A549 (cell line): ENCODE measurements at regions not wholly inside any gene's neighbourhood (a gene's known extent, or its start where the extent isn't known, plus 50 kb on each side); places are given as distances from the start of the nearest gene placed in this dataset.
"Not testable (repeated sequence)": the region's sequence is repeated elsewhere in the genome, so short reads cannot be mapped to it uniquely, and the experiment has no call there.

Experiments used
- ATAC-seq, 2 experiments: fragments of 200-7000 bp in 1 of 2; fragments of >200 bp in 1 of 2; cut with Nextera tagmentation in 1 of 2; cut with Tn5 transposase in 1 of 2; 3 replicates each; pipeline versions ENCODE4 v1.8.0 to v1.9.1; 2018 to 2020; ENCODE audit warnings: mild to moderate bottlenecking in 1 of 2, moderate library complexity in 1 of 2
- CTCF ChIA-PET: fragments of 300-600 bp; sonication (Branson Sonifier 250); formaldehyde crosslinking; extraction: SDS; loops from one replicate; lab custom pipeline; 2021; ENCODE audit warnings: antibody characterized with exemption, inconsistent platforms; lab: Yijun Ruan, JAX
- POLR2A ChIA-PET: fragments of 350-600 bp; formaldehyde crosslinking; extraction: SDS; loops from one replicate; lab custom pipeline; 2021; ENCODE audit warnings: antibody characterized with exemption, inconsistent platforms; lab: Yijun Ruan, JAX
- DNase-seq, 2 experiments: peaks; one replicate each; pipeline versions ENCODE4 v3.0.0 to v3.0.0-alpha.2; 2011 to 2016; ENCODE audit warnings: low read depth in 1 of 2, low spot score in 1 of 2
- FAIRE-seq: peaks from 2 replicates; lab custom pipeline; 2011; peaks lifted over from hg19 to GRCh38; lab: Jason Lieb, UNC
- H3K27ac ChIP-seq, 2 experiments: fragments of >200 bp; sonication (Bioruptor Twin); formaldehyde crosslinking; 3 replicates each; pipeline ENCODE4 v1.5.1; 2016 to 2017
- H3K4me1 ChIP-seq: fragments of >200 bp; sonication (Bioruptor Twin); formaldehyde crosslinking; 3 replicates; pipeline ENCODE4 v1.6.1; 2016
- H3K4me2 ChIP-seq: fragments of >200 bp; sonication (Bioruptor Twin); formaldehyde crosslinking; 3 replicates; pipeline ENCODE4 v1.6.1; 2016
- H3K4me3 ChIP-seq: fragments of >200 bp; sonication (Bioruptor Twin); formaldehyde crosslinking; 3 replicates; pipeline ENCODE4 v1.5.1; 2016
- H3K9me3 ChIP-seq: fragments of >200 bp; sonication (Bioruptor Twin); formaldehyde crosslinking; 3 replicates; pipeline ENCODE4 v1.6.1; 2016
- BHLHE40 ChIP-seq: IDR thresholded peaks from 2 replicates; pipeline ENCODE4 v1.6.1; 2012; ENCODE audit warnings: low read depth, low read length, inconsistent platforms
- CBX8 ChIP-seq: fragments of 200-600 bp; sonication (generic); IDR thresholded peaks from 2 replicates; pipeline ENCODE4 v1.6.1; 2016
- CEBPB ChIP-seq, 2 experiments: fragments of >200 bp in 1 of 2; sonication (Bioruptor Twin) in 1 of 2; formaldehyde crosslinking in 1 of 2; IDR thresholded peaks; 2 replicates each; pipeline ENCODE4 v1.6.1; 2012 to 2016
- CHD2 ChIP-seq: fragments of 150-350 bp; IDR thresholded peaks from 2 replicates; pipeline ENCODE4 v1.6.1; 2014; ENCODE audit warnings: low read length; ENCODE audit not compliant: partially characterized antibody
- CHD4 ChIP-seq: fragments of 200-600 bp; sonication (generic); IDR thresholded peaks from 2 replicates; pipeline ENCODE4 v1.6.1; 2016; ENCODE audit warnings: antibody characterized with exemption, mild to moderate bottlenecking, borderline replicate concordance
- EHF ChIP-seq: fragments of 250-450 bp; sonication (Bioruptor Pico); IDR thresholded peaks from 2 replicates; pipeline ENCODE4 v1.5.0; 2020; ENCODE audit warnings: mild to moderate bottlenecking
- EP300 ChIP-seq, 2 experiments: fragments of >200 bp; sonication (Bioruptor Twin); formaldehyde crosslinking; IDR thresholded peaks; 2 replicates in 1 of 2; 3 replicates in 1 of 2; pipeline ENCODE4 v1.6.1; 2016 to 2017
- FOXS1 ChIP-seq: fragments of 250-450 bp; sonication (Bioruptor Pico); IDR thresholded peaks from 2 replicates; pipeline ENCODE4 v1.5.0; 2020; ENCODE audit warnings: mild to moderate bottlenecking, moderate library complexity
- HOXB13 ChIP-seq: fragments of 250-450 bp; sonication (Bioruptor Pico); IDR thresholded peaks from 2 replicates; pipeline ENCODE4 v1.5.0; 2020; ENCODE audit warnings: low read depth, mild to moderate bottlenecking, moderate library complexity
- JUN ChIP-seq, 2 experiments: fragments of >200 bp; sonication (Bioruptor Twin); formaldehyde crosslinking; IDR thresholded peaks; 2 replicates in 1 of 2; 3 replicates in 1 of 2; pipeline ENCODE4 v1.6.1; 2016 to 2017
- KDM5A ChIP-seq: fragments of 200-600 bp; sonication (generic); IDR thresholded peaks from 2 replicates; pipeline ENCODE4 v1.6.1; 2016; ENCODE audit warnings: antibody characterized with exemption, mild to moderate bottlenecking
- MAZ ChIP-seq: fragments of 150-350 bp; IDR thresholded peaks from 2 replicates; pipeline ENCODE4 v1.6.1; 2014; ENCODE audit warnings: antibody characterized with exemption, low read depth, low read length, borderline replicate concordance
- MYC ChIP-seq: IDR thresholded peaks from 2 replicates; pipeline ENCODE4 v1.6.1; 2012; ENCODE audit warnings: mild to moderate bottlenecking, inconsistent platforms, low read length, improper control_type of control experiment, borderline replicate concordance
- TFCP2L1 ChIP-seq: fragments of 250-450 bp; sonication (Bioruptor Pico); IDR thresholded peaks from 2 replicates; pipeline ENCODE4 v1.5.0; 2021; ENCODE audit warnings: mild to moderate bottlenecking
- TP53 ChIP-seq: fragments of 250-450 bp; sonication (Bioruptor Pico); IDR thresholded peaks from 2 replicates; pipeline ENCODE4 v1.5.0; 2021; ENCODE audit warnings: mild to moderate bottlenecking, moderate library complexity
- ZNF302 ChIP-seq: fragments of 250-450 bp; sonication (Bioruptor Pico); IDR thresholded peaks from 2 replicates; pipeline ENCODE4 v1.9.0; 2021; ENCODE audit warnings: inconsistent platforms, mild to moderate bottlenecking, moderate library complexity
- WGBS: methylation state at CpG from one replicate; pipeline ENCODE4 v1.1.6; 2017; ENCODE audit errors: missing lambda C conversion rate; 5-methylcytosine and 5-hydroxymethylcytosine counted together
- TF ChIP-seq, protein P1 (sequence below): IDR thresholded peaks from 2 replicates; pipeline ENCODE4 v1.6.1; 2012
- TF ChIP-seq, protein P2 (sequence below): fragments of 150-350 bp; IDR thresholded peaks from 2 replicates; pipeline ENCODE4 v1.6.1; 2014; ENCODE audit warnings: low read depth, mild to moderate bottlenecking, low read length

DNA sequence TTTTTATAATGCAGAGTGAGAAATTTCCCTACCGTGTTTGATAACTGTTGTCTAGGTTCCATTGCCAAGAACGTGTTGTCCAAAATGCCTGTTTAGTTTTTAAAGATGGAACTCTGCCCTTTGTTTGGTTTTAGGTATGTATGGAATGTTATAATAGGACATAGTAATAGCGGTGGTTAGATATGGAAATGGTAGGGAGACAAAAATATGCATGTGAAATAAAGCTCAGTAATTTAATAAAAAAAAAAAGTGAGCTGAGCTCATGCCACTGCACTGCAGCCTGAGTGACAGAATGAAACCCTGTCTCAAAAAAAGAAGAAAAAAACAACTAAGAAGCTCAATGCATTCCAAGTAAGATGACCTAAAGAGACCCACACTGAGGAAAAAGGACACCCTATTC, 72.9 kb downstream of the ZNF783 start:
- H3K27ac ChIP-seq, result no peak overlapping the region
- no peak overlapping the region for H3K4me2 ChIP-seq
- no peaks in the 10 kb centered on the region for H3K4me1 ChIP-seq
- ChIA-PET POLR2A (no interaction called here), CTCF (no interaction called here)
- ATAC-seq (no peak), DNase-seq (no peak), FAIRE-seq (no peak)
- no peak overlapping the region for H3K4me3 ChIP-seq
- WGBS, result 30% methylated on average over 3 of the region's 3 CpGs
- TF ChIP-seq ZNF302 (CRISPR knock-in tag), result no peak
- TF ChIP-seq MYC, result no peak
- TF ChIP-seq, protein P1, sequence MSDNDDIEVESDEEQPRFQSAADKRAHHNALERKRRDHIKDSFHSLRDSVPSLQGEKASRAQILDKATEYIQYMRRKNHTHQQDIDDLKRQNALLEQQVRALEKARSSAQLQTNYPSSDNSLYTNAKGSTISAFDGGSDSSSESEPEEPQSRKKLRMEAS, result no peak
- TF ChIP-seq BHLHE40, result no peak
- no peak for TF ChIP-seq CHD4
- H3K9me3 ChIP-seq, result no peaks in the 10 kb centered on the region; the same call in 2 of the 3 replicates

DNA sequence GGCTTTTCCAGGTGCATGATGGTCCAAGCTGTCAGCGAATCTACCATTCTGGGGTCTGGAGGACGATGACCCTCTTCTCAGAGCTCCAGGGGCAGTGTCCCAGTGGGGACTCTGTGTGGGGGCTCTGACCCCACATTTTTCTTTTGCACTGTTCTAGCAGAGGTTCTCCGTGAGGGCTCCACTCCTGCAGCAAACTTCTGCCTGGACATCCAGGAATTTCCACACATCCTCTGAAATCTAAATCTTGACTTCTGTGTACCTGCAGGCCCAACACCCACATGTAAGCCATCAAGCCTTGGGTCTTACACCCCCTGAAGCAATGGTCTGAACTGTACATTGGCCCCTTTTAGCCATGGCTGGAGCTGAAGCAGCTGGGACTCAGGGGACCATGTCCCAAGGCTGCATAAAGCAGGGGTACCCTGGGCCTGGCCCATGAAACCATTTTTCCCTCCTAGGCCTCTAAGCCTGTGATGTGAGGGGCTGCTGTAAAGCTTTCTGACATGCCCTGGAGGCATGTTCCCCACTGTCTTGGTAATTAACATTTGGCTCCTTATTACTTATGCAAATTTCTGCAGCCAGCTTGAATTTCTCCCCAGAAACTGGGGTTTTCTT, 86.9 kb downstream of the ZNF783 start:
- 6% methylated on average over 3 of the region's 3 CpGs for WGBS
- peaks cover 15% of the 10 kb centered on the region; the same call in 2 of the 3 replicates for H3K9me3 ChIP-seq
- no peak overlapping the region for H3K27ac ChIP-seq
- no peak for TF ChIP-seq TP53
- TF ChIP-seq JUN (IDR thresholded peaks at IDR 0.05), result no peak
- TF ChIP-seq, protein P2, sequence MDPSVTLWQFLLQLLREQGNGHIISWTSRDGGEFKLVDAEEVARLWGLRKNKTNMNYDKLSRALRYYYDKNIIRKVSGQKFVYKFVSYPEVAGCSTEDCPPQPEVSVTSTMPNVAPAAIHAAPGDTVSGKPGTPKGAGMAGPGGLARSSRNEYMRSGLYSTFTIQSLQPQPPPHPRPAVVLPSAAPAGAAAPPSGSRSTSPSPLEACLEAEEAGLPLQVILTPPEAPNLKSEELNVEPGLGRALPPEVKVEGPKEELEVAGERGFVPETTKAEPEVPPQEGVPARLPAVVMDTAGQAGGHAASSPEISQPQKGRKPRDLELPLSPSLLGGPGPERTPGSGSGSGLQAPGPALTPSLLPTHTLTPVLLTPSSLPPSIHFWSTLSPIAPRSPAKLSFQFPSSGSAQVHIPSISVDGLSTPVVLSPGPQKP, result no peak
- no peak for TF ChIP-seq EP300 (IDR thresholded peaks at IDR 0.05)
- TF ChIP-seq MAZ, result no peak
- no peak for TF ChIP-seq CBX8
- no peak for TF ChIP-seq TFCP2L1 (CRISPR knock-in tag)
- TF ChIP-seq, protein P1, result no peak
- TF ChIP-seq KDM5A, result no peak
- TF ChIP-seq HOXB13 (CRISPR knock-in tag), result no peak
- TF ChIP-seq CHD2, result no peak
- no peak for TF ChIP-seq CEBPB (IDR thresholded peaks at IDR 0.05)
- no peak for TF ChIP-seq FOXS1
- no peaks in the 10 kb centered on the region for H3K4me1 ChIP-seq
- H3K4me3 ChIP-seq, result no peak overlapping the region
- POLR2A ChIA-PET, result no interaction called here
- no peak for DNase-seq
- no peak for FAIRE-seq
- no peak overlapping the region for H3K4me2 ChIP-seq
- CTCF ChIA-PET, result interaction anchor here (0.5 kb wide), 1 partner anchor 235 kb away, joined by 3 read pairs; no protein-coding TSS in a partner anchor
- no peak for ATAC-seq

DNA sequence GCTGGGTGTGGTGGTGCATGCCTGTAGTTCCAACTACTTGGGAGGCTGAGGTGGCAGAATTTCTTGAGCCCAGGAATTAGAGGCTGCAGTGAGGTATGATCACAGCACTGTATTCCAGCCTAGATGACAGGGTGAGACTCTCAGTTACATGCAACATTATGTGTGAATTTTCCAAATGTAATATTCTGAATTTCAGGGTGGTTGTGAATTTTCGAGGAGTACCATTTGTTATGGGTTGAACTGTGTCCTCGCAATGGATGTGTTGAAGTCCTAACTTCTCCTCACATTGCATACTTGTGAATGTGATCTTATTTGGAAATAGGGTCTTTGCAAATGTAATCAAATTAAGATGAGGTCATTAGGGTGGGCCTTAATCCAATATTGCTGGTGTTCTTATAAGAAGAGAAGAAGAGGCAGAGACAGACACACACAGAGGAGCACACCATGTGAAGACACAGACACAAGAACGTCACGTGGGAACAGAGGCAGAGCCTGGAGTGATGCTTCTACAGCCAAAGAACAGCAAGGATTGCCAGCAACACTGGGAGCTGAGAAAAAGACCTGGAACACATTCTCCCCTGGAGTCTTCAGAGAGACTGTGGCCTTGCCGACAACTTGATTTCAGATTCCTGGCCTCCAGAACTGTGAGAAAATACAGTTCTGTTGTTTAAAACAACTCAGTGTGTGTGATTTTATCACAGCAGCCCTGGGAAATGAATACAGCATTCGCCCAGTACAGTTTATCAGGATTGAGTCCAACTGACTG, 91.9 kb downstream of the ZNF783 start:
- WGBS, result 48% methylated on average over 6 of the region's 6 CpGs
- POLR2A ChIA-PET, result no interaction called here
- Histone ChIP-seq H3K27ac (no peak overlapping the region), H3K4me1 (no peaks in the 10 kb centered on the region), H3K4me2 (no peak overlapping the region), H3K9me3 (peaks cover 5% of the 10 kb centered on the region; the same call in 2 of the 3 replicates), H3K4me3 (no peak overlapping the region)
- DNase-seq (no peak), ATAC-seq (no peak), FAIRE-seq (no peak)
- TF ChIP-seq EHF (CRISPR knock-in tag), result no peak
- TF ChIP-seq TP53, result no peak
- TF ChIP-seq, protein P1, result no peak
- CTCF ChIA-PET, result interaction anchor here (1.1 kb wide), 1 partner anchor 56 kb away, joined by 3 read pairs; no protein-coding TSS in a partner anchor

DNA sequence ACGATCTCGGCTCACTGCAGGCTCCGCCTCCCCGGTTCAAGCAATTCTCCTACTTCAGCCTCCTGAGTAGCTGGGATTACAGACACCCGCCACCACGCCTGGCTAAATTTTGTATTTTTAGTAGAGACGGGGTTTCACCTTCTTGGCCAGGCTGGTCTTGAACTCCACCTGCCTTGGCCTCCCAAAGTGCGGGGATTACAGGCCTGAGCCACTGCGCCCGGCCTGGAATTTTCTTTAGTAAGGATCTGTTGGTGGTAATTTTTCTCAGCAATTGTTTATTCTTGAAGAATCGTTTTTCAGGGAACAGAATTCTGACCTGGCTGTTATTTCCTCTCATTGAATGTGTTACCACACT, 93.0 kb downstream of the ZNF783 start:
- WGBS, result 77% methylated on average over 11 of the region's 11 CpGs
- H3K4me2 ChIP-seq, DNase-seq, H3K4me1 ChIP-seq, H3K27ac ChIP-seq, POLR2A ChIA-PET, FAIRE-seq, H3K4me3 ChIP-seq, H3K9me3 ChIP-seq, ATAC-seq: not testable (repeated sequence)
- CTCF ChIA-PET, result interaction anchor here (1.1 kb wide), 1 partner anchor 55 kb away, joined by 3 read pairs; no protein-coding TSS in a partner anchor
